ENCODE measurements at regions not wholly inside any gene's neighbourhood (a gene's known extent, or its start where the extent isn't known, plus 50 kb on each side); places are given as distances from the start of the nearest gene placed in this dataset.

GRCh38 chrX:69110116-69110530 is 55.1 kb downstream of the PJA1 start:
- DNase-seq = no peak
- H2AFZ ChIP-seq (ENCODE audit: low read length) = no peak overlapping the region
- no peaks in the 10 kb centered on the region for H4K20me1 ChIP-seq (ENCODE audit: insufficient read depth, low read length)
- H3K4me1 ChIP-seq (ENCODE audit: low read length) = no peaks in the 10 kb centered on the region
- no peaks in the 10 kb centered on the region for H3K27me3 ChIP-seq (replicated peaks; ENCODE audit: insufficient read depth, low read length)
- no peak overlapping the region for H3K4me2 ChIP-seq (ENCODE audit: low read depth, low read length)
- no peak overlapping the region for H3K9ac ChIP-seq (ENCODE audit: low read length)
- H3K36me3 ChIP-seq (replicated peaks; ENCODE audit: insufficient read depth, low read length) = no peaks in the 10 kb centered on the region
- H3K9me2 ChIP-seq (replicated peaks; ENCODE audit: insufficient read depth, low read length) = no peaks in the 10 kb centered on the region
- no peaks in the 10 kb centered on the region for H3K79me2 ChIP-seq (ENCODE audit: low read length)
- H3K27ac ChIP-seq (ENCODE audit: low read length) = no peak overlapping the region
- TF ChIP-seq EZH2phosphoT487 (IDR thresholded peaks at IDR 0.05; ENCODE audit: low read length) (no peak), EZH2 (optimal IDR thresholded peaks at IDR 0.05; ENCODE audit: low read depth, low read length) (no peak), CTCF (IDR thresholded peaks at IDR 0.05; ENCODE audit: low read length) (no peak)
- H3K9me3 ChIP-seq (replicated peaks; ENCODE audit: insufficient read depth, low read length) = no peaks in the 10 kb centered on the region
- H3K4me3 ChIP-seq (ENCODE audit: low read length) = no peak overlapping the region
- no peaks in the 10 kb centered on the region for H3F3A ChIP-seq (ENCODE audit: insufficient read depth, low read length)

- no peaks in the 10 kb centered on the region for H3K36me3 ChIP-seq (replicated peaks; ENCODE audit: insufficient read depth, low read length)
- no peak overlapping the region for H3K4me3 ChIP-seq (ENCODE audit: low read length)
- no peaks in the 10 kb centered on the region for H4K20me1 ChIP-seq (ENCODE audit: insufficient read depth, low read length)
- TF ChIP-seq EZH2 (optimal IDR thresholded peaks at IDR 0.05; ENCODE audit: low read depth, low read length) = no peak
- no peak for TF ChIP-seq EZH2phosphoT487 (IDR thresholded peaks at IDR 0.05; ENCODE audit: low read length)
- TF ChIP-seq CTCF (IDR thresholded peaks at IDR 0.05; ENCODE audit: low read length) = no peak
- no peak overlapping the region for H3K4me2 ChIP-seq (ENCODE audit: low read depth, low read length)
- no peaks in the 10 kb centered on the region for H3K9me3 ChIP-seq (replicated peaks; ENCODE audit: insufficient read depth, low read length)
- no peak overlapping the region for H3K27ac ChIP-seq (ENCODE audit: low read length)
- H3K4me1 ChIP-seq (ENCODE audit: low read length) = no peaks in the 10 kb centered on the region
- H3K79me2 ChIP-seq (ENCODE audit: low read length) = no peaks in the 10 kb centered on the region
- no peak overlapping the region for H2AFZ ChIP-seq (ENCODE audit: low read length)
- no peaks in the 10 kb centered on the region for H3K27me3 ChIP-seq (replicated peaks; ENCODE audit: insufficient read depth, low read length)
- no peak for DNase-seq
- H3F3A ChIP-seq (ENCODE audit: insufficient read depth, low read length) = no peaks in the 10 kb centered on the region
- no peak overlapping the region for H3K9ac ChIP-seq (ENCODE audit: low read length)
- H3K9me2 ChIP-seq (replicated peaks; ENCODE audit: insufficient read depth, low read length) = no peaks in the 10 kb centered on the region
These were observed 55.5 kb downstream of the PJA1 start for GRCh38 chrX:69109706-69110105.

GRCh38 chrX:69109036-69109663 is 56.1 kb downstream of the PJA1 start:
- TF ChIP-seq EZH2phosphoT487 (IDR thresholded peaks at IDR 0.05; ENCODE audit: low read length) = no peak
- TF ChIP-seq CTCF (IDR thresholded peaks at IDR 0.05; ENCODE audit: low read length) = no peak
- no peak for TF ChIP-seq EZH2 (optimal IDR thresholded peaks at IDR 0.05; ENCODE audit: low read depth, low read length)
- Histone ChIP-seq H3K9ac (ENCODE audit: low read length) (no peak overlapping the region), H3K9me3 (replicated peaks; ENCODE audit: insufficient read depth, low read length) (no peaks in the 10 kb centered on the region), H3F3A (ENCODE audit: insufficient read depth, low read length) (no peaks in the 10 kb centered on the region), H3K36me3 (replicated peaks; ENCODE audit: insufficient read depth, low read length) (no peaks in the 10 kb centered on the region), H3K27ac (ENCODE audit: low read length) (no peak overlapping the region), H3K4me3 (ENCODE audit: low read length) (no peak overlapping the region), H3K4me2 (ENCODE audit: low read depth, low read length) (no peak overlapping the region), H3K4me1 (ENCODE audit: low read length) (no peaks in the 10 kb centered on the region), H2AFZ (ENCODE audit: low read length) (no peak overlapping the region), H3K9me2 (replicated peaks; ENCODE audit: insufficient read depth, low read length) (no peaks in the 10 kb centered on the region), H3K79me2 (ENCODE audit: low read length) (no peaks in the 10 kb centered on the region), H4K20me1 (ENCODE audit: insufficient read depth, low read length) (no peaks in the 10 kb centered on the region), H3K27me3 (replicated peaks; ENCODE audit: insufficient read depth, low read length) (no peaks in the 10 kb centered on the region)
- DNase-seq = no peak

Measured in MM.1S (cell line).